Kidney tubule cell (primary cell): ENCODE measurements at regions not wholly inside any gene's neighbourhood (a gene's known extent, or its start where the extent isn't known, plus 50 kb on each side); places are given as distances from the start of the nearest gene placed in this dataset.

Experiments used
- DNase-seq: peaks from one replicate; pipeline ENCODE4 v3.0.0-alpha.2; 2018; ENCODE audit warnings: low spot score

GRCh38 chr14:97657609-97658008, 860.4 kb downstream of the VRK1 start:
- no peak for DNase-seq

GRCh38 chr14:97687944-97688630, 890.9 kb downstream of the VRK1 start:
- DNase-seq, result no peak

GRCh38 chr14:97688631-97689336, 891.6 kb downstream of the VRK1 start:
- no peak for DNase-seq

GRCh38 chr14:97692084-97692483, 894.9 kb downstream of the VRK1 start:
- no peak for DNase-seq

GRCh38 chr14:97695456-97695981, 898.3 kb downstream of the VRK1 start:
- no peak for DNase-seq

GRCh38 chr14:97697772-97698171, 900.6 kb downstream of the VRK1 start:
- no peak for DNase-seq

GRCh38 chr14:97699026-97699425, 901.8 kb downstream of the VRK1 start:
- no peak for DNase-seq

GRCh38 chr14:97703006-97703760, 906.0 kb downstream of the VRK1 start:
- DNase-seq, result no peak

GRCh38 chr14:97704316-97704885, 907.2 kb downstream of the VRK1 start:
- no peak for DNase-seq

- DNase-seq, result no peak
Measured at GRCh38 chr14:97705107-97705506, 907.9 kb downstream of the VRK1 start.

GRCh38 chr14:97705976-97706375, 908.8 kb downstream of the VRK1 start:
- DNase-seq, result no peak

- no peak for DNase-seq
Measured at GRCh38 chr14:97706819-97707218, 909.6 kb downstream of the VRK1 start.

- no peak for DNase-seq
Measured at GRCh38 chr14:97707603-97708002, 910.4 kb downstream of the VRK1 start.

GRCh38 chr14:97709552-97709951, 912.4 kb downstream of the VRK1 start:
- DNase-seq, result no peak

- DNase-seq, result no peak
Measured at GRCh38 chr14:97710726-97711125, 913.5 kb downstream of the VRK1 start.

GRCh38 chr14:97712471-97712870, 915.3 kb downstream of the VRK1 start:
- peak; percentile 27 for DNase-seq

GRCh38 chr14:97713023-97713422, 915.8 kb downstream of the VRK1 start:
- DNase-seq, result peak; percentile 89

- DNase-seq, result no peak
Measured at GRCh38 chr14:97718886-97719442, 921.8 kb downstream of the VRK1 start.

GRCh38 chr14:97719931-97720330, 922.7 kb downstream of the VRK1 start:
- no peak for DNase-seq

- DNase-seq, result no peak
Measured at GRCh38 chr14:97723351-97723750, 926.2 kb downstream of the VRK1 start.

GRCh38 chr14:97723819-97724218, 926.6 kb downstream of the VRK1 start:
- DNase-seq, result no peak

GRCh38 chr14:97724265-97724731, 927.1 kb downstream of the VRK1 start:
- no peak for DNase-seq
